A549 (cell line): ENCODE measurements at regions not wholly inside any gene's neighbourhood (a gene's known extent, or its start where the extent isn't known, plus 50 kb on each side); places are given as distances from the start of the nearest gene placed in this dataset.

Source experiments
- CTCF ChIP-seq: fragments of >200 bp; sonication (Bioruptor Twin); formaldehyde crosslinking; IDR thresholded peaks from 3 replicates; pipeline ENCODE4 v1.5.1; 2016
- FOSB ChIP-seq: fragments of 250-450 bp; sonication (Bioruptor Pico); IDR thresholded peaks from 2 replicates; pipeline ENCODE4 v1.5.0; 2020; ENCODE audit warnings: mild to moderate bottlenecking, moderate library complexity
- POLR2A ChIP-seq: IDR thresholded peaks from 2 replicates; pipeline ENCODE4 v1.6.1; 2012; ENCODE audit warnings: mild to moderate bottlenecking, low read length
- RFX5 ChIP-seq: fragments of 450-650 bp; IDR thresholded peaks from 2 replicates; pipeline ENCODE4 v1.7.1; 2014; ENCODE audit warnings: antibody characterized with exemption, mild to moderate bottlenecking, moderate library complexity

GRCh38 chr15:94749811-94750617, 518.7 kb downstream of the MCTP2 start:
- TF ChIP-seq POLR2A (no peak), FOSB (CRISPR knock-in tag) (no peak), CTCF (no peak), RFX5 (no peak)
